Gastroesophageal sphincter (tissue), 4 donors: ENCODE measurements at regions not wholly inside any gene's neighbourhood (a gene's known extent, or its start where the extent isn't known, plus 50 kb on each side); places are given as distances from the start of the nearest gene placed in this dataset.

ENCODE experiments used
- ATAC-seq: fragments of 150-250 bp; one replicate; pipeline ENCODE4 v1.9.1; 2016; ENCODE audit warnings: mild to moderate bottlenecking, moderate library complexity
- H3K27ac ChIP-seq, 4 donors: fragments of 200-600 bp; sonication (generic) in 3 of 4; 1 replicate in 3 of 4; 2 replicates in 1 of 4; pipeline ENCODE4 v1.5.1; 2016 to 2019
- H3K27me3 ChIP-seq: fragments of 200-600 bp; sonication (generic); one replicate; pipeline ENCODE4 v1.5.1; 2019
- H3K36me3 ChIP-seq, 2 donors: fragments of 200-600 bp; sonication (generic); one replicate each; pipeline ENCODE4 v1.5.1; 2019; ENCODE audit warnings: control low read depth in 1 of 2
- H3K4me1 ChIP-seq, 3 donors: fragments of 200-600 bp; sonication (generic); 1 replicate in 2 of 3; 2 replicates in 1 of 3; pipeline ENCODE4 v1.5.1; 2016 to 2019; ENCODE audit warnings: control low read depth in 2 of 3
- H3K4me3 ChIP-seq, 2 donors: fragments of 200-600 bp; sonication (generic); one replicate each; pipeline ENCODE4 v1.5.1; 2019; ENCODE audit warnings: mild to moderate bottlenecking in 1 of 2, moderate library complexity in 1 of 2
- H3K9me3 ChIP-seq, 3 donors: fragments of 200-600 bp; sonication (generic); one replicate each; pipeline ENCODE4 v1.5.1; 2017 to 2019; ENCODE audit warnings: control low read depth in 2 of 3
- EP300 ChIP-seq: sonication (generic); formaldehyde crosslinking; IDR thresholded peaks from one replicate; pipeline ENCODE4 v1.6.1; 2017; ENCODE audit warnings: antibody characterized with exemption, mild to moderate bottlenecking
- POLR2A ChIP-seq, 2 donors: fragments of 450-650 bp; IDR thresholded peaks; one replicate each; pipeline ENCODE4 v1.6.1; 2017; ENCODE audit warnings: antibody characterized with exemption in 2 of 2, mild to moderate bottlenecking in 2 of 2, moderate library complexity in 1 of 2
- POLR2AphosphoS5 ChIP-seq: sonication (generic); formaldehyde crosslinking; IDR thresholded peaks from one replicate; pipeline ENCODE4 v1.6.1; 2017; ENCODE audit warnings: antibody characterized with exemption
- WGBS, 2 donors: methylation state at CpG; one replicate each; pipeline ENCODE4 v1.1.5; 2018; ENCODE audit warnings: low coverage in 1 of 2; 5-methylcytosine and 5-hydroxymethylcytosine counted together
- TF ChIP-seq, protein P1 (sequence below), 4 experiments: fragments of 200-600 bp in 2 of 4; fragments of 450-650 bp in 2 of 4; sonication (generic) in 1 of 4; IDR thresholded peaks; one replicate each; pipeline ENCODE4 v1.5.1; 2017 to 2019; ENCODE audit warnings: antibody characterized with exemption in 4 of 4, mild to moderate bottlenecking in 2 of 4, moderate library complexity in 2 of 4

DNA sequence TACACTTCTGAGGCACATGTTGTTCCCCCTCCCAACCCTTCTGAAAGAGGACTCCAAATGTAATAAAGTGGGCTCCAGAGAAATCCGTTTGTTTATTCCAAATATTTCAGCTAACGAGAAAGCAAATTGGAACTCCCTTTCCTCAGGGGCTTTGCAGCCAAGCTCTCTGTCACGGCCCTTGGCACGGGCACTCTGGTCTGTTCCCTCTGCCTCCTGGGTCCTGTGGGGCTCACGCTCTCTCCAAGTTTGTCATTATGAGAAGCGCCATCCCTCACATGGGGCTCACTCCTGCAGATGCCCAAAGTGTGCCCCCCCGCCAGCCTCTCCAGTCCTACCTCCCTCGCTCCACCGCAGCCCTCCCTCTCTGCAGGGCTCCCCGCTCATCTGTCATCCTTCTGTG, 125.4 kb upstream of the POU2AF2 start:
- no peaks in the 10 kb centered on the region for H3K9me3 ChIP-seq
- no peaks in the 10 kb centered on the region for H3K4me1 ChIP-seq
- WGBS, 2 donors: 59 to 82% methylated on average over 7 to 8 of the region's 10 CpGs
- no peak overlapping the region for H3K27ac ChIP-seq
- no peak overlapping the region for H3K4me3 ChIP-seq
- TF ChIP-seq POLR2A (IDR thresholded peaks at IDR 0.05) (no peak), POLR2AphosphoS5 (no peak)
- TF ChIP-seq, protein P1, sequence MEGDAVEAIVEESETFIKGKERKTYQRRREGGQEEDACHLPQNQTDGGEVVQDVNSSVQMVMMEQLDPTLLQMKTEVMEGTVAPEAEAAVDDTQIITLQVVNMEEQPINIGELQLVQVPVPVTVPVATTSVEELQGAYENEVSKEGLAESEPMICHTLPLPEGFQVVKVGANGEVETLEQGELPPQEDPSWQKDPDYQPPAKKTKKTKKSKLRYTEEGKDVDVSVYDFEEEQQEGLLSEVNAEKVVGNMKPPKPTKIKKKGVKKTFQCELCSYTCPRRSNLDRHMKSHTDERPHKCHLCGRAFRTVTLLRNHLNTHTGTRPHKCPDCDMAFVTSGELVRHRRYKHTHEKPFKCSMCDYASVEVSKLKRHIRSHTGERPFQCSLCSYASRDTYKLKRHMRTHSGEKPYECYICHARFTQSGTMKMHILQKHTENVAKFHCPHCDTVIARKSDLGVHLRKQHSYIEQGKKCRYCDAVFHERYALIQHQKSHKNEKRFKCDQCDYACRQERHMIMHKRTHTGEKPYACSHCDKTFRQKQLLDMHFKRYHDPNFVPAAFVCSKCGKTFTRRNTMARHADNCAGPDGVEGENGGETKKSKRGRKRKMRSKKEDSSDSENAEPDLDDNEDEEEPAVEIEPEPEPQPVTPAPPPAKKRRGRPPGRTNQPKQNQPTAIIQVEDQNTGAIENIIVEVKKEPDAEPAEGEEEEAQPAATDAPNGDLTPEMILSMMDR (IDR thresholded peaks at IDR 0.05): no peak
- no peaks in the 10 kb centered on the region for H3K36me3 ChIP-seq
- H3K27me3 ChIP-seq: no peaks in the 10 kb centered on the region
- no peak for ATAC-seq

DNA sequence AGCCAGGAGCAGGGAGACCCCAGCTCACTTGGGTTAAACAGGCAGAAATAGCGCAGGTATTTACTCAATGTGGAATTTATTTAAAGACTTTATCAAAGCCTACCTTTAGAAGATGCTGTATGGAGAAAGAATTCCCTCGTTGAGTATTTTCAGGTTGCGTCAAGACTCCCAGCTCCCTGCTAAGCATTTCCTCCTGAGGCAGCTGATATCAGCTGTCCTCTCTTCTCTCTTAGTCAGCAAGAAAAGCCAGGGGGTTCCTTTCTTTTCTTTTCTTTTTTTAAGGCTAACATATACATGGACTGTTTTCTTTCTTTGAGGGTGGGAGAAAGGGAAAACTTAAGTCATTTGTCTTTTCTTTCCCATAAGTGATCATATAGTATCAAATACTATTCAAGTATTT, 125.8 kb upstream of the POU2AF2 start:
- no peak for ATAC-seq
- Histone ChIP-seq H3K4me3 (no peak overlapping the region), H3K4me1 (no peaks in the 10 kb centered on the region), H3K36me3 (no peaks in the 10 kb centered on the region), H3K9me3 (no peaks in the 10 kb centered on the region), H3K27ac (no peak overlapping the region), H3K27me3 (no peaks in the 10 kb centered on the region)
- no peak for TF ChIP-seq EP300
- TF ChIP-seq, protein P1 (IDR thresholded peaks at IDR 0.05): no peak
- TF ChIP-seq POLR2AphosphoS5: no peak
- no peak for TF ChIP-seq POLR2A (IDR thresholded peaks at IDR 0.05)
- WGBS, 2 donors: 36 to 81% methylated on average over 2 to 3 of the region's 3 CpGs

DNA sequence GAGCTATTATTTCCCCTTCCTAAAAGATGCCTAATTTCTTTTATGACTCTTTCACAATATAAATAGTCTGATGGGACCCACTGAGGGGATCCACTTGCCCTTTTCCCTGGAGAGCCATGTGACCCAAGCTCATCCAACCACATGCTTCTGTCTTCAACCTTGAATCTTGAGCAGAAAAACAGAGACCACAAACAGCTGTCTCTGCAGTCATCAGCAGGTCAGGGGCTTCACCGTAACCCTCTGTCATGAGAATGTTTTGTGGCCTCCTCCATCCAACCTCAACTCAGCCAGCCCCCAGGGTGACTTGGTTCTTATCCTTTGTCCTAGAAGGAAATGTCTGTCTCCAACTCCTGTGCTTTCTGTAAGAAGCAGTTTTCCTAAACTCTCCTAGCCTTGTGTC, 129.6 kb upstream of the POU2AF2 start:
- TF ChIP-seq, protein P1 (IDR thresholded peaks at IDR 0.05): no peak
- TF ChIP-seq POLR2A (IDR thresholded peaks at IDR 0.05): no peak
- no peak for TF ChIP-seq POLR2AphosphoS5
- TF ChIP-seq EP300: no peak
- H3K4me3 ChIP-seq: no peak overlapping the region
- no peaks in the 10 kb centered on the region for H3K36me3 ChIP-seq
- H3K27ac ChIP-seq: no peak overlapping the region
- WGBS, 2 donors: 18% methylated on average over 1 of the region's 1 CpG; no CpG with 5 or more reads in 1 of the 2 donors
- H3K4me1 ChIP-seq: no peaks in the 10 kb centered on the region
- no peaks in the 10 kb centered on the region for H3K9me3 ChIP-seq
- ATAC-seq: no peak
- H3K27me3 ChIP-seq: no peaks in the 10 kb centered on the region

DNA sequence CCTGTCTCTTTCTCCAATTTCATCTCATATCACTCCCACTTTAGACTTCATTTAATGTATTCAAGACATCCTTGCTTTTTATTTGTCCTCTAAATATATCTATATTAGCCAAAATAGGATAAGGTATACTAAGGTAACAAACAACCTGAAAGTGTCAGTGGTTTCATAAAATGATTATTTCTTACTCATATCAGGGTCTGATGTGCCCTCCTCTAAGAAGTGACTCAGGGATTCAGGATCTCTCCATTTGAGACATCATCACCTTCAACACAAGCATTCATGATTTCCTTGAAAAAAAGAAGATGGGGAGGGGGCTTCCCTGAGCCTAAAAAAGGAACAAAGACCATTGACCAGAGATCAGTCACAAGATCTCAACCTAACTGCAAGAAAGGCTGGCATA, 131.4 kb upstream of the POU2AF2 start:
- no peak for ATAC-seq
- Histone ChIP-seq H3K9me3 (no peaks in the 10 kb centered on the region), H3K27ac (no peak overlapping the region), H3K27me3 (no peaks in the 10 kb centered on the region), H3K4me3 (no peak overlapping the region), H3K4me1 (no peaks in the 10 kb centered on the region), H3K36me3 (no peaks in the 10 kb centered on the region)
- no peak for TF ChIP-seq EP300
- TF ChIP-seq POLR2A (IDR thresholded peaks at IDR 0.05): no peak
- TF ChIP-seq POLR2AphosphoS5: no peak
- TF ChIP-seq, protein P1 (IDR thresholded peaks at IDR 0.05): no peak

DNA sequence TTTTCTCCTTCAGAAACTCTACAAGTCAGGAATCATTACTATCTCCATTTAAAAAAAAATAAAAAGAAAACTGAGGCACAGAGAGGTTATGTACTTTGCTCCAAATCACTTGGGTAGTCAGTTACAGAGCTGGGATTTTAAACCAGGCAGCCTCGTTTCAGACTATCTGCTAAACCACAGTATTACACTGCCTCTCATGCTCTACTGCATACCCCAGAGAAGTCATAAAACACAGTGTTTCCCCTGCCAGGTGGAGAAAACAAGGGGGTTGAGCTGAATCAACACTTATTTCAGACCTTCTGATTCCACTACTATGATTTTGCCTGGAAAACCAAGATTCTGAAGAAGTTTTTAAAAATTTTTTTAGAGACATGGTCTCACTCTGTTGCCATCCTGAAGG, 132.9 kb upstream of the POU2AF2 start:
- H3K4me1 ChIP-seq: no peaks in the 10 kb centered on the region
- H3K27me3 ChIP-seq: no peaks in the 10 kb centered on the region
- H3K9me3 ChIP-seq: no peaks in the 10 kb centered on the region
- no peak overlapping the region for H3K27ac ChIP-seq
- H3K4me3 ChIP-seq: no peak overlapping the region
- no peaks in the 10 kb centered on the region for H3K36me3 ChIP-seq
- WGBS, 2 donors: 70 to 90% methylated on average over 1 of the region's 1 CpG
- no peak for ATAC-seq
- TF ChIP-seq EP300 (no peak), POLR2A (IDR thresholded peaks at IDR 0.05) (no peak), POLR2AphosphoS5 (no peak)
- TF ChIP-seq, protein P1 (IDR thresholded peaks at IDR 0.05): no peak
